GM03348 (cell line): ENCODE measurements at regions not wholly inside any gene's neighbourhood (a gene's known extent, or its start where the extent isn't known, plus 50 kb on each side); places are given as distances from the start of the nearest gene placed in this dataset.
"Not testable (repeated sequence)": the region's sequence is repeated elsewhere in the genome, so short reads cannot be mapped to it uniquely, and the experiment has no call there.

Experiments used
- DNase-seq: peaks from one replicate; pipeline ENCODE4 v3.0.0; 2012; ENCODE audit warnings: low spot score

DNA sequence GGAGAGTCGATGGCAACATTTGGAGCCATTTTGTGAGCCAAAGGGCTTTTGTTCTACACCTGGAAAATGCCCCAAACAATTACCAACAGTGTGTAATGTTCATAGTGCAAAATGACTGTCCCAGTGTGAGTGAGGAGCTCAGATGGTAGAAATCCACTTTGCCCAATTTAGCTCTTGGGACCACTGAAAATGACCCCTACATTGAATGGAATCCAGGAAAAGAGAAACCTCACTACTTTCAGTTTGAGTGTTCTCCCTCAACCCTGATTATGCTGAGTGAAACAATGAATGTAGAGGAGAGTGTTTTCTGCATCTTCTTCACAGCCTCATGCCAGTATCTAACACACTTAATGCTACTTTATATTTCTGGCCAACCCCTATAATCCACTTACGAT lies 84.9 kb upstream of the NRN1 start:
- DNase-seq = no peak

DNA sequence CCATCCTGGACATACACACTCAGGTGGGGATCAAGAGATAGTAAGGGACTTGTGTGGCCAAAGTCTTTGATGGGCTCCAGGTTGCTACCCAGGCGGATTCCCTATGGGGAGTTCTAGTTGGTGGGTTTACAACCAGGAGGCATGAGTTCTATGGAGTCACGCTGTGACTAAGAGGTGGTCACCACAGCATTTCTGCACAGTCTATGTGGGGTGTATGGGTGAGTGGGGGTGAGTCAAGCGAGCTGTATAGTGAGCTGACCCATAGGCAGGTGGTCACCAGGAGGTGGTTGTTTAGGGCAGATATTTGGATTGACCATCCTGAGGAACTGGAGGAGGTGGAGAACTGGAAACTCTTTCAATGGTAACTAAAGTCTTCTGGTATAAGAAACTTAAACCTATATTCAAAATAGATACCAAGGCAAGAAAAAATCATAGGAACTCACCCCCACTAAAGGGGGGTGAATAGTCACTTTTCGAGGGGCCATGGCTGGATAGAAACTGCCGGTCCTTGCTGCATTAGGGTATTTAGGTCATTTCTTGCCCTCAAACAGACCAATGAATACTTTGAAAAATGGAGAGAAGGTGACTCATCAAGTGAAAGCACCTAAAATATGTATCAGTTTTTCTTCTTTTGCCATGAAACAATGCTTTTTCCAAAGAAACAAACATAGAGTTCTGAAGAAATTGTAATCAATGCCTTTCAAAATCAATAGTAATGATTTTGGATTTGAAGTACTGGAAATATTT lies 84.3 kb upstream of the NRN1 start:
- DNase-seq = no peak

DNA sequence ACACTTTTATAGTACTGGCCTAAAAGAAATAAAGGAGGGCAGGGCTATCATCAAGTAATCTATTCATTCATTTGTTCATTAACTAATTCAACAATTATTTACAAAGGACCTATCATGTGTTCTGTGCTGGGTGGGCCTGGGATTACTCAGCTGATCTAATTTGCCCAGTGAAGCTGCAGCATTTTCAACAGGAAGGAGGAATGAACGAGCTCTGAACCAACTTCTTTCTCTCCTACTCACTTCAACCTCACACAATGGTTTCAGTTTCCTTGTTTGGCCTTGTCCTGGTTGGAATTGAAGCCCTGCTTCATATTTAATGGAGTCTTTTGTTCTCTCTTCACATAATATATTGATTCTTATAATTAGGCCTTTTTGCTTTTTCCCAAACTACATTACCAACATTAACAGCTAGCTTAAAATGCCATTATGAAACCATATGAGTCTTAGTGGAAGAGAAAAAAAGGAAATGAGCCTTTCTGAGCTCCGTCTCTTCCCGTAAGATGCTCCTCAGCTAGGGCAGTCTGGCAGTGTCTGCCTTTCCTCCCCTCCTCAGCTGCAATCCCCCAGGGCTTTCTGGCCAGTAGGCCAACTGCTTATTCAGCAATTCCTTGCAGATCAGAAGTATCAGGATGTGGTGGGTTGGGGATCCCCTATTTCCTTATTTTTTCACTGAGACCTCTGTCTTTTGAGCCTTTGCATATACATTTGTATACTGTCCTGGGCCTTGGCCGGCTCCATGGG lies 79.4 kb upstream of the NRN1 start:
- DNase-seq = no peak

DNA sequence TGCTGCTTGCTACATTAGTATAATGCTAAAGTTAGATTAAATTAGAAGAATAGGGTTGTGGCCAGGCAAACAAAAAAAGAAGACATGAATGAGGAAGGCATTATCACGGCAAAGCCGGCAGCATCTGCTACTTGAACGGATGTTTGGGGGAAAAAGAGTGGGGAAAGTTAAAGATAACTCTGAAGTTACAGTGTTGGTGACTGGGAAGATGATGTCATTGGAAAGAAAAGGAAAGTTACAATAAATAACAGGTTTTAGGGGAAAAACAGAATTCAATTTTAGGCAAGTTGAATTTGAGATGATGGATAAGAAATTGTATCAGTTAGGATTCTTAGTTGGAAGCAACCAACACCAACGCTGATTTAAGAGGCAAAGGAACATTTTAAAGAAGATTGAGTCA lies 74.2 kb upstream of the NRN1 start:
- no peak for DNase-seq

DNA sequence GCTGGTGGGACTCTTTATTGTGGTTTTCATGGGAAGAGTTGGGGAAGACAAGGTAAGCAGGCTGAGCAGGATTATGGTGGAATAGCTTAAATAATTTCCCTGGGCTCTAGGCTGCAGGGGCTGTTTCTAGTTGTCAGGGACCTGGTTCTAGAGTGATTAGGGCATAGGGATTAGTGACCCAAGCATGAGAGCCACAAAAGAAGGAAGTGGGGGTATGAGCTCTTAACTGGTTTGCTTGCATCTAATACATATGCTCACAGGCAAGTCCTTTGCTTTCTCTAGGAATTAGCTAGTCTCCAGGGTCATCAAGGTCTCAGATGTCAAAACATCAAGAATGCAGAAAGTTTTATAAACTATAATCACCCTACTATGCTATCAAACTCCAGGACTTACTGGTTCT lies 67.5 kb upstream of the NRN1 start:
- no peak for DNase-seq

DNA sequence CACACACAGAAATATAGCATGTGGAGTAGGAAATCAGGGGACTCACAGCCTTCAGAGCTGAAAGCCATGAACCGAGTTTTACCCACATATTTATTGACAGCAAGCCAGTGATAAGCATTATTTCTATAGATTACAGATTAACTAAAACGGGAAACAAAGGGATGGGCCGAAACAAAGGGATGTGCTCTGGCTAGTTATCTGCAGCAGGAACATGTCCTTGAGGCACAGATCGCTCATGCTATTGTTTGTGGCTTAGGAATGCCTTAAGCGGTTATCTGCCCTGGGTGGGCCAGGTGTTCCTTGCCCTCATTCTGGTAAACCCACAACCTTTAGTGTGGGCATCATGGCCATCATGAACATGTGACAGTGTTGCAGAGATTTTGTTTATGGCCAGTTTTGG lies 61.4 kb upstream of the NRN1 start:
- DNase-seq = not testable (repeated sequence)

DNA sequence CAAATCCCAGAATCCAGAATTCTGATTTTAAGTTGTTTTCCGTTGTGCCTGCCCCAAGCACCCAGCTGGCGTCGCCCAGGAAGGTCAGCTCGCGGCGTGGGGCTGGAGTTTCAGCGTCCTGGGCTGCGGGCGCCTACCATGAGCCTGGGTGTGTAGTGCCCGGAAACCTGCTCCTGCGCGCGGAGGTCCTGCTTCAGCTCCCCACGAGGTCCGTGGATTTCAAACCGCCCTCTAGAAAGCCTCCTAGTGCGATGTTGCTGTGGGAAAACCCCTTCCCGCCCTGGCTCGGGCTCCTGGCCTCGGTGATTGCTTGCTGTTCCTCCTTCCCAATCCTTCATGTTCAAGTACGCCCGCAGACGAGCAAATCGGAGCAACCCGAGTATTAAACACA lies 51.3 kb upstream of the NRN1 start:
- DNase-seq = no peak

DNA sequence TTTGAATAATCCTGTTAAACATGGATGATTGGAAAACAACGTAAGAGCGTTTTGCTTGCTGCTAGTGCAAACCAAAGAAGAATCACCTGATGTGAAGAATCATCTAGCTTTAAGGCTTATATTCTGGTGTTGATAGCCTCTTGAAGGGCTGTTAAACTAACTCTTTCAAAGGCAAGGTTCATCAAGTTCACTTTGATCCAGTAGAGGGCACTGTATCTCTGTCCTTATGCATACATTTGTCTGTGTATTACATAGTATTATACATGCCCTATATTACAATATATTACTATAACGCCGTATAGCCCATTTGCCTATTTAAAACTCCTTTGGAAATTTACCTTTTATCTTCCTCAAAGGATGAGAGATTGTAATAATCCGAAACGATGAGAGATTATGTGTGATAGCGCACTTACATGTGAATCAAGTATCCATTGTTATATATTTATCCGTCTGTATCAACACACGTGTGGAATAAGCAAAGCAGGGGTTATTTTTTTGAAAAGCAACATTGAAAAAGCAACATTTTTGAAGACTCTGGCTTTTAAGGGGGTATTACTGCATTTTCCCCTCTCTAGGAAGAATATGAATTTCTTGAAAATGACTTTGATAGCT lies 50.8 kb upstream of the NRN1 start:
- peak; percentile 52 for DNase-seq
